OCI-LY7 (cell line): ENCODE measurements at regions not wholly inside any gene's neighbourhood (a gene's known extent, or its start where the extent isn't known, plus 50 kb on each side); places are given as distances from the start of the nearest gene placed in this dataset.
"Not testable (repeated sequence)": the region's sequence is repeated elsewhere in the genome, so short reads cannot be mapped to it uniquely, and the experiment has no call there.

Experiments used
- BruUV-seq: library from RNA; stranded (reverse); fragments of 400-500 nt; replicated peaks from 2 replicates; lab custom pipeline; 2021; lab: Mats Ljungman, UMichigan
- CTCF ChIA-PET: fragments of 300-600 bp; sonication (Branson Sonifier 250); formaldehyde crosslinking; loops from one replicate; lab custom pipeline; 2022; ENCODE audit warnings: antibody characterized with exemption; ENCODE audit not compliant: unreplicated experiment; lab: Charles Lee
- POLR2A ChIA-PET: fragments of 300-600 bp; sonication (Branson Sonifier 250); formaldehyde crosslinking; loops from one replicate; lab custom pipeline; 2022; ENCODE audit warnings: antibody characterized with exemption; lab: Charles Lee
- DNase-seq: peaks from one replicate; pipeline ENCODE4 v3.0.0-alpha.2; 2015; ENCODE audit warnings: low spot score
- H2AFZ ChIP-seq: fragments of 200-600 bp; sonication (generic), shearing (Covaris generic); 2 replicates; pipeline ENCODE4 v1.6.1; 2014; ENCODE audit warnings: mild to moderate bottlenecking, antibody characterized with exemption, low read length, moderate library complexity
- H3K27ac ChIP-seq: fragments of 200-600 bp; sonication (generic); 2 replicates; pipeline ENCODE4 v1.5.1; 2014; ENCODE audit warnings: mixed run types, low read depth, mild to moderate bottlenecking, moderate library complexity, low read length, inconsistent platforms; ENCODE audit not compliant: poor library complexity, severe bottlenecking
- H3K36me3 ChIP-seq: fragments of 200-600 bp; sonication (generic); 2 replicates; pipeline ENCODE4 v1.6.1; 2014; ENCODE audit warnings: mild to moderate bottlenecking, antibody characterized with exemption, low read length, moderate library complexity, mixed read lengths; ENCODE audit not compliant: insufficient read depth
- H3K4me1 ChIP-seq: fragments of 200-600 bp; sonication (generic); 2 replicates; pipeline ENCODE4 v1.5.1; 2014; ENCODE audit warnings: mild to moderate bottlenecking, low read length; ENCODE audit not compliant: insufficient read depth, poor library complexity, severe bottlenecking
- H3K4me2 ChIP-seq: fragments of 200-600 bp; sonication (generic); 2 replicates; pipeline ENCODE4 v1.6.1; 2014; ENCODE audit warnings: mild to moderate bottlenecking, low read length
- H3K4me3 ChIP-seq: fragments of 200-600 bp; sonication (generic); 2 replicates; pipeline ENCODE4 v1.5.1; 2014; ENCODE audit warnings: mild to moderate bottlenecking, low read depth, low read length; ENCODE audit not compliant: poor library complexity, severe bottlenecking
- H3K79me2 ChIP-seq: fragments of 200-600 bp; sonication (generic); 2 replicates; pipeline ENCODE4 v1.6.1; 2016; ENCODE audit warnings: low read depth, mild to moderate bottlenecking, low read length, moderate library complexity, mixed read lengths; ENCODE audit not compliant: insufficient read depth
- H3K9me2 ChIP-seq: fragments of 200-600 bp; sonication (generic); 2 replicates; pipeline ENCODE4 v1.6.1; 2016; ENCODE audit warnings: mild to moderate bottlenecking, low read length, mixed read lengths; ENCODE audit not compliant: insufficient read depth
- H3K9me3 ChIP-seq: fragments of 200-600 bp; sonication (generic); 2 replicates; pipeline ENCODE4 v1.6.1; 2014; ENCODE audit warnings: mild to moderate bottlenecking, mixed run types, low read length, mixed read lengths
- H4K20me1 ChIP-seq: fragments of 200-600 bp; sonication (generic); 2 replicates; pipeline ENCODE4 v1.6.1; 2014; ENCODE audit warnings: mild to moderate bottlenecking, antibody characterized with exemption, low read length, moderate library complexity, mixed read lengths; ENCODE audit not compliant: insufficient read depth
- EZH2phosphoT487 ChIP-seq: fragments of 200-600 bp; sonication (generic); IDR thresholded peaks from 2 replicates; pipeline ENCODE4 v1.6.1; 2018; ENCODE audit warnings: low read depth, borderline replicate concordance, mild to moderate bottlenecking, mixed run types, antibody characterized with exemption, low read length, moderate library complexity, mixed read lengths
- intact Hi-C: fragments of 100-400 bp; cut with micrococcal nuclease; formaldehyde crosslinking; loops from one replicate; pipeline ENCODE4 v1.10.0; 2022; ENCODE audit not compliant: unreplicated experiment
- TF ChIP-seq, protein P1 (sequence below): fragments of 200-600 bp; sonication (generic); conservative IDR thresholded peaks from 2 replicates; pipeline ENCODE4 v1.5.1; 2014; ENCODE audit warnings: mild to moderate bottlenecking, antibody characterized with exemption, low read length, moderate library complexity, mixed read lengths

DNA sequence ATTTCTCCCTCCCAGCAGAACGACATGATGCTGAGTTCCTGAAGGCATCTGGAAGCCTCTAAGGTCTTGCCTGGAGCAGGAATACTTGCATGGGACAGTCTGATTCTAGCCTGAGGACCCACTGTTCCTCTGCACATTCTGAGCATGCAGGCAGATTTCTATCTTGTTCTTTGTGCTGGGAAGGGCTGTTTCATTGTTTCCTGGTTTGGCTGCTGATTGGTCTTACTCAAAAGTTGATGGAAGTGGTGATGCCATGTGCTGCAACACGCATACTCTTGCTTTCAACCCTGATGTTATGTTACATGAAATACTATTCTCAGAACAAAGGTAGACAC is 307.0 kb downstream of the GATA3 start:
- no peak overlapping the region for H3K27ac ChIP-seq
- no peaks in the 10 kb centered on the region for H3K9me2 ChIP-seq
- DNase-seq: no peak
- BruUV-seq: no TSS peak
- no peak overlapping the region for H3K4me2 ChIP-seq
- no peaks in the 10 kb centered on the region for H3K36me3 ChIP-seq
- intact Hi-C loops: no loop called here
- H3K4me1 ChIP-seq: no peaks in the 10 kb centered on the region
- no peaks in the 10 kb centered on the region for H4K20me1 ChIP-seq
- no peak overlapping the region for H3K4me3 ChIP-seq
- ChIA-PET CTCF (no interaction called here), POLR2A (interaction anchor here (0.7 kb wide), 1 partner anchor 125 kb away, joined by 3 read pairs; no protein-coding TSS in a partner anchor)
- no peaks in the 10 kb centered on the region for H3K79me2 ChIP-seq
- TF ChIP-seq, protein P1, sequence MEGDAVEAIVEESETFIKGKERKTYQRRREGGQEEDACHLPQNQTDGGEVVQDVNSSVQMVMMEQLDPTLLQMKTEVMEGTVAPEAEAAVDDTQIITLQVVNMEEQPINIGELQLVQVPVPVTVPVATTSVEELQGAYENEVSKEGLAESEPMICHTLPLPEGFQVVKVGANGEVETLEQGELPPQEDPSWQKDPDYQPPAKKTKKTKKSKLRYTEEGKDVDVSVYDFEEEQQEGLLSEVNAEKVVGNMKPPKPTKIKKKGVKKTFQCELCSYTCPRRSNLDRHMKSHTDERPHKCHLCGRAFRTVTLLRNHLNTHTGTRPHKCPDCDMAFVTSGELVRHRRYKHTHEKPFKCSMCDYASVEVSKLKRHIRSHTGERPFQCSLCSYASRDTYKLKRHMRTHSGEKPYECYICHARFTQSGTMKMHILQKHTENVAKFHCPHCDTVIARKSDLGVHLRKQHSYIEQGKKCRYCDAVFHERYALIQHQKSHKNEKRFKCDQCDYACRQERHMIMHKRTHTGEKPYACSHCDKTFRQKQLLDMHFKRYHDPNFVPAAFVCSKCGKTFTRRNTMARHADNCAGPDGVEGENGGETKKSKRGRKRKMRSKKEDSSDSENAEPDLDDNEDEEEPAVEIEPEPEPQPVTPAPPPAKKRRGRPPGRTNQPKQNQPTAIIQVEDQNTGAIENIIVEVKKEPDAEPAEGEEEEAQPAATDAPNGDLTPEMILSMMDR: no peak
- no peak for TF ChIP-seq EZH2phosphoT487
- H3K9me3 ChIP-seq: no peaks in the 10 kb centered on the region
- H2AFZ ChIP-seq: no peak overlapping the region

- H3K9me3 ChIP-seq: no peaks in the 10 kb centered on the region
- H3K27ac ChIP-seq: no peak overlapping the region
- BruUV-seq: no TSS peak
- POLR2A ChIA-PET: interaction anchor here (0.7 kb wide), 1 partner anchor 1492 kb away, joined by 3 read pairs; no protein-coding TSS in a partner anchor
- TF ChIP-seq EZH2phosphoT487: no peak
- TF ChIP-seq, protein P1: no peak
- no peak for DNase-seq
- CTCF ChIA-PET: no interaction called here
- no peak overlapping the region for H3K4me2 ChIP-seq
- H3K36me3 ChIP-seq: no peaks in the 10 kb centered on the region
- H3K4me1 ChIP-seq: no peaks in the 10 kb centered on the region
- H2AFZ ChIP-seq: no peak overlapping the region
- H3K4me3 ChIP-seq: no peak overlapping the region
- H4K20me1 ChIP-seq: no peaks in the 10 kb centered on the region
- H3K79me2 ChIP-seq: no peaks in the 10 kb centered on the region
- no peaks in the 10 kb centered on the region for H3K9me2 ChIP-seq
- intact Hi-C loops: no loop called here
These were observed 311.7 kb downstream of the GATA3 start for GRCh38 chr10:8365935-8366911.

DNA sequence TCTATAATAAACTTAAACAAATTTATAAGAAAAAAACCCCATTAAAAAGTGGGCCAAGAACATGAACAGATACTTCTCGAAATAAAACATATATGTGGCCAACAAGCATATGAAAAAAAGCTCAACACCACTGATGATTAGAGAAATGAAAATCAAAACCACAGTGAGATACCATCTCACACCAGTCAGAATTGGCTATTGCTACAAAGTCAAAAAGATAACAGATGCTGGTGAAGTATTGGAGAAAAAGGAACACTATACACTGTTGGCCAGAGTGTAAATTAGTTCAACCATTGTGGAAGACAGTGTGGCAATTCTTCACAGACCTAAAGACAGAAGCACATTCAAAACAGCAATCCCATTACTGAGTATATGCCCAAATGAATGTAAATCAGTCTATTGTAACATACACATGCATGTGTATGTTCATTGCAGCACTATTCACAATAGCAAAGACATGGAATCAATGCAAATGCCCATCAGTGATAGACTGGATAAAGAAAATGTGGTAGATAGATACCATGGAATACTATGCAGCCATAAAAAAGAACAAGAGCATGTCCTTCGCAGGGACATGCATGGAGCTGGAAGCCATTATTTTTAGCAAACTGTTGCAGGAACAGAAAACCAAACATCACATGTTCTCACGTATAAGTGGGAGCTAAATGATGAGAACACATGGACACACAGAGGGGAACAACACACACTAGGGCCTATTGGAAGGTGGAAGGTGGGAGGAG is 313.4 kb downstream of the GATA3 start:
- H2AFZ ChIP-seq, H4K20me1 ChIP-seq, H3K9me3 ChIP-seq, H3K9me2 ChIP-seq, H3K4me2 ChIP-seq, H3K79me2 ChIP-seq, POLR2A ChIA-PET, H3K36me3 ChIP-seq, H3K4me3 ChIP-seq, BruUV-seq, H3K27ac ChIP-seq, H3K4me1 ChIP-seq, DNase-seq, CTCF ChIA-PET, intact Hi-C loops: not testable (repeated sequence)
